KMS-11 (cell line): ENCODE measurements at regions not wholly inside any gene's neighbourhood (a gene's known extent, or its start where the extent isn't known, plus 50 kb on each side); places are given as distances from the start of the nearest gene placed in this dataset.

ENCODE experiments used
- H2AFZ ChIP-seq: fragments of 200-600 bp; sonication (generic); 2 replicates; pipeline ENCODE4 v1.6.1; 2016; ENCODE audit warnings: antibody characterized with exemption, mixed run types, low read depth
- H3K27ac ChIP-seq: fragments of 200-600 bp; sonication (generic); 2 replicates; pipeline ENCODE4 v1.6.1; 2016; ENCODE audit warnings: mild to moderate bottlenecking, mixed run types
- H3K27me3 ChIP-seq: fragments of 200-600 bp; sonication (generic); 2 replicates; pipeline ENCODE4 v1.6.1; 2017; ENCODE audit warnings: mild to moderate bottlenecking, low read depth, mixed run types, moderate library complexity; ENCODE audit not compliant: insufficient read depth
- H3K36me3 ChIP-seq: fragments of 200-600 bp; sonication (generic); 2 replicates; pipeline ENCODE4 v1.6.1; 2017; ENCODE audit warnings: mild to moderate bottlenecking, mixed run types; ENCODE audit not compliant: insufficient read depth
- H3K4me1 ChIP-seq: fragments of 200-600 bp; sonication (generic); 2 replicates; pipeline ENCODE4 v1.6.1; 2016; ENCODE audit warnings: mild to moderate bottlenecking, low read depth, mixed run types; ENCODE audit not compliant: poor library complexity, severe bottlenecking
- H3K4me2 ChIP-seq: fragments of 200-600 bp; sonication (generic); 2 replicates; pipeline ENCODE4 v1.7.0; 2016; ENCODE audit warnings: mild to moderate bottlenecking, mixed run types
- H3K4me3 ChIP-seq: fragments of 200-600 bp; sonication (generic); IDR thresholded peaks from 2 replicates; pipeline ENCODE4 v1.6.1; 2017; ENCODE audit warnings: low read depth, low read length, mixed read lengths; ENCODE audit not compliant: insufficient read depth
- H3K79me2 ChIP-seq: fragments of 200-600 bp; sonication (generic); 2 replicates; pipeline ENCODE4 v1.6.1; 2016; ENCODE audit warnings: low read depth, mixed run types; ENCODE audit not compliant: insufficient read depth
- H3K9ac ChIP-seq: fragments of 200-600 bp; sonication (generic); 2 replicates; pipeline ENCODE4 v1.6.1; 2016; ENCODE audit warnings: mild to moderate bottlenecking, mixed run types
- H4K20me1 ChIP-seq: fragments of 200-600 bp; sonication (generic); 2 replicates; pipeline ENCODE4 v1.6.1; 2016; ENCODE audit warnings: mild to moderate bottlenecking, mixed run types; ENCODE audit not compliant: insufficient read depth
- CTCF ChIP-seq: fragments of 200-600 bp; sonication (generic); conservative IDR thresholded peaks from 2 replicates; pipeline ENCODE4 v1.6.1; 2017; ENCODE audit warnings: low read depth, mild to moderate bottlenecking, antibody characterized with exemption, low read length, moderate library complexity, mixed read lengths

GRCh38 chr2:58928973-58929372 is 687.8 kb upstream of the FANCL start:
- Histone ChIP-seq H4K20me1 (no peaks in the 10 kb centered on the region), H3K4me1 (no peaks in the 10 kb centered on the region), H3K27ac (no peak overlapping the region), H3K79me2 (no peaks in the 10 kb centered on the region), H3K4me2 (no peak overlapping the region), H3K4me3 (no peak overlapping the region), H3K9ac (no peak overlapping the region), H3K36me3 (no peaks in the 10 kb centered on the region), H2AFZ (no peak overlapping the region), H3K27me3 (no peaks in the 10 kb centered on the region)
- no peak for TF ChIP-seq CTCF

- Histone ChIP-seq H3K4me3 (no peak overlapping the region), H3K36me3 (no peaks in the 10 kb centered on the region), H3K79me2 (no peaks in the 10 kb centered on the region), H2AFZ (no peak overlapping the region), H4K20me1 (no peaks in the 10 kb centered on the region), H3K27me3 (no peaks in the 10 kb centered on the region), H3K4me2 (no peak overlapping the region), H3K27ac (no peak overlapping the region), H3K4me1 (no peaks in the 10 kb centered on the region), H3K9ac (no peak overlapping the region)
- TF ChIP-seq CTCF, result no peak
Measured at GRCh38 chr2:58928391-58928790, 687.3 kb upstream of the FANCL start.

GRCh38 chr2:58926112-58926511 is 685.0 kb upstream of the FANCL start:
- no peak for TF ChIP-seq CTCF
- no peaks in the 10 kb centered on the region for H3K27me3 ChIP-seq
- H3K27ac ChIP-seq, result no peak overlapping the region
- H3K9ac ChIP-seq, result no peak overlapping the region
- H3K4me1 ChIP-seq, result no peaks in the 10 kb centered on the region
- no peaks in the 10 kb centered on the region for H4K20me1 ChIP-seq
- H3K79me2 ChIP-seq, result no peaks in the 10 kb centered on the region
- no peak overlapping the region for H3K4me2 ChIP-seq
- no peaks in the 10 kb centered on the region for H3K36me3 ChIP-seq
- no peak overlapping the region for H3K4me3 ChIP-seq
- H2AFZ ChIP-seq, result no peak overlapping the region

GRCh38 chr2:58925676-58926081 is 684.6 kb upstream of the FANCL start:
- no peak overlapping the region for H3K4me2 ChIP-seq
- no peak overlapping the region for H3K4me3 ChIP-seq
- no peak overlapping the region for H3K27ac ChIP-seq
- no peaks in the 10 kb centered on the region for H3K79me2 ChIP-seq
- no peak for TF ChIP-seq CTCF
- H3K9ac ChIP-seq, result no peak overlapping the region
- H3K36me3 ChIP-seq, result no peaks in the 10 kb centered on the region
- no peaks in the 10 kb centered on the region for H3K27me3 ChIP-seq
- no peaks in the 10 kb centered on the region for H4K20me1 ChIP-seq
- H3K4me1 ChIP-seq, result no peaks in the 10 kb centered on the region
- H2AFZ ChIP-seq, result no peak overlapping the region

- no peaks in the 10 kb centered on the region for H3K79me2 ChIP-seq
- H3K4me3 ChIP-seq, result no peak overlapping the region
- no peaks in the 10 kb centered on the region for H3K27me3 ChIP-seq
- H3K9ac ChIP-seq, result no peak overlapping the region
- H3K4me1 ChIP-seq, result no peaks in the 10 kb centered on the region
- no peak overlapping the region for H3K27ac ChIP-seq
- no peaks in the 10 kb centered on the region for H3K36me3 ChIP-seq
- no peak overlapping the region for H2AFZ ChIP-seq
- no peak for TF ChIP-seq CTCF
- no peaks in the 10 kb centered on the region for H4K20me1 ChIP-seq
- H3K4me2 ChIP-seq, result no peak overlapping the region
Measured at GRCh38 chr2:58923869-58924268, 682.7 kb upstream of the FANCL start.
